Esophagus muscularis mucosa (tissue), 3 donors: ENCODE measurements at regions not wholly inside any gene's neighbourhood (a gene's known extent, or its start where the extent isn't known, plus 50 kb on each side); places are given as distances from the start of the nearest gene placed in this dataset.
"Not testable (repeated sequence)": the region's sequence is repeated elsewhere in the genome, so short reads cannot be mapped to it uniquely, and the experiment has no call there.

Experiments
- POLR2A ChIP-seq: fragments of 450-650 bp; IDR thresholded peaks from one replicate; pipeline ENCODE4 v1.6.1; 2017; ENCODE audit warnings: antibody characterized with exemption, moderate library complexity, mild to moderate bottlenecking, low read depth
- POLR2AphosphoS5 ChIP-seq, 2 donors: sonication (generic); formaldehyde crosslinking; IDR thresholded peaks; one replicate each; pipeline ENCODE4 v1.6.1; 2017; ENCODE audit warnings: antibody characterized with exemption in 2 of 2
- TF ChIP-seq, protein P1 (sequence below), 3 experiments: fragments of 200-600 bp in 2 of 3; fragments of 450-650 bp in 1 of 3; sonication (generic) in 2 of 3; IDR thresholded peaks; one replicate each; pipeline ENCODE4 v1.5.1; 2017 to 2019; ENCODE audit warnings: antibody characterized with exemption in 3 of 3, mild to moderate bottlenecking in 2 of 3, moderate library complexity in 1 of 3

DNA sequence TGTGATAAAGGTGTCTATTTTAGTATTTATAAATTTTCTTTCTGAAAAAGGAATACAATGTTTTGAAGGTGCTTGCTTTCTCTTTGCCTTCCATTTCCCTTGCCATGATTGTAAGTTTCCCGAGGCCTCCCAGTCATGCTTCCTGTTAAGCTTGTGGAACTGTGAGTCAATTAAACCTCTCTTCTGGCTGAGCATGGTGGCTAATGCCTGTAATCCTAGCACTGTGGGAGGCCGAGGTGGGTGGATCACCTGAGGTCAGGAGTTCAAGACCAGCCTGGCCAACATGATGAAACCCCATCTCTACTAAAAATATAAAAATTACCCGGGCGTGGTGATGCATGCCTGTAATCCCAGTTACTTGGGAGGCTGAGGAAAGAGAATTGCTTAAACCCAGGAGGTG, 187.7 kb downstream of the C9orf152 start:
- TF ChIP-seq, protein P1, sequence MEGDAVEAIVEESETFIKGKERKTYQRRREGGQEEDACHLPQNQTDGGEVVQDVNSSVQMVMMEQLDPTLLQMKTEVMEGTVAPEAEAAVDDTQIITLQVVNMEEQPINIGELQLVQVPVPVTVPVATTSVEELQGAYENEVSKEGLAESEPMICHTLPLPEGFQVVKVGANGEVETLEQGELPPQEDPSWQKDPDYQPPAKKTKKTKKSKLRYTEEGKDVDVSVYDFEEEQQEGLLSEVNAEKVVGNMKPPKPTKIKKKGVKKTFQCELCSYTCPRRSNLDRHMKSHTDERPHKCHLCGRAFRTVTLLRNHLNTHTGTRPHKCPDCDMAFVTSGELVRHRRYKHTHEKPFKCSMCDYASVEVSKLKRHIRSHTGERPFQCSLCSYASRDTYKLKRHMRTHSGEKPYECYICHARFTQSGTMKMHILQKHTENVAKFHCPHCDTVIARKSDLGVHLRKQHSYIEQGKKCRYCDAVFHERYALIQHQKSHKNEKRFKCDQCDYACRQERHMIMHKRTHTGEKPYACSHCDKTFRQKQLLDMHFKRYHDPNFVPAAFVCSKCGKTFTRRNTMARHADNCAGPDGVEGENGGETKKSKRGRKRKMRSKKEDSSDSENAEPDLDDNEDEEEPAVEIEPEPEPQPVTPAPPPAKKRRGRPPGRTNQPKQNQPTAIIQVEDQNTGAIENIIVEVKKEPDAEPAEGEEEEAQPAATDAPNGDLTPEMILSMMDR (IDR thresholded peaks at IDR 0.05) = not testable (repeated sequence)
- TF ChIP-seq POLR2A; POLR2AphosphoS5 (IDR thresholded peaks at IDR 0.05): not testable (repeated sequence)
